ENCODE measurements at regions not wholly inside any gene's neighbourhood (a gene's known extent, or its start where the extent isn't known, plus 50 kb on each side); places are given as distances from the start of the nearest gene placed in this dataset.

DNA sequence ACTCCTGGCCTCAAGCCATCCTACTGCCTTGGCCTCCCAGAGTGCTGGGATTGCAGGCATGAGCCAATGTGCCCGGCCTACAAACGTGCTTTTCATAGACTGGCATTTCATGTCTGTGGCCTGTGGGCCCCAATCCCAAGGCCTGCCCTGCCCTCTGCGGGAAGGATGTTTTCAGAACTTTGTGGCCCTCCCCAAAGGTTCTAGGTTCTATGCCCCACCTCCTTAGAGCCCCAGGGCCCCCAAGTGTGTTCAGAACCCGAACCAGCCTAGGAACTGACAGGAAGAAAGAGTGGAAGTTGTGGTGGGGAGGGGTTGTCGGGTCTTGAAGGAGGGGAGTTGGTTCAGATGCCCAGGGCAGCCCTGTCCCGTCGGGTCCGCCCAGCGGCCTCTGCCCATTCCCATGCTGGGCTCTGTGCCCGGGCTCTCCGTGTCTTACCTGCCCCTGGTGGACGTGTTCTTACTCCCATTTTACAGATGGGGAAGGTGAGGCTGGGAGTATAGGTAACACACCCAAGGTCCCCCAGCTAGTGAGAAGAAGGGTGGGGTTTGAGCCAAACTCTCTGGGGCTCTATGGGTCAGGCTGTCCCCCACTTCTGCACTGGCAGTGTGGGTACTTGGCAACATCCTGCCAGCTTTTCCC is 175.8 kb upstream of the IER5L start:
- Histone ChIP-seq H3K27ac (ENCODE audit: insufficient read depth, low read length) (no peak overlapping the region), H3K9ac (ENCODE audit: insufficient read depth, low read length) (no peak overlapping the region), H3K4me1 (ENCODE audit: control insufficient read depth, extremely low read depth, insufficient read depth, low read length) (peaks cover 4% of the 10 kb centered on the region), H4K20me1 (ENCODE audit: control insufficient read depth, extremely low read depth, insufficient read depth, low read length) (no peaks in the 10 kb centered on the region), H3K9me3 (ENCODE audit: control insufficient read depth, insufficient read depth, low read depth, low read length) (no peaks in the 10 kb centered on the region), H3K4me2 (ENCODE audit: extremely low read depth, insufficient read depth, low read length) (no peak overlapping the region), H3K4me3 (replicated peaks in 1 of 4; ENCODE audit: control extremely low read depth in 1 of 4, insufficient read depth in 1 of 4, low read depth in 3 of 4, low read length in 4 of 4) (no peak overlapping the region), H3K79me2 (ENCODE audit: control insufficient read depth, insufficient read depth, low read length) (no peaks in the 10 kb centered on the region), H3K36me3 (ENCODE audit: control insufficient read depth, insufficient read depth, low read length) (no peaks in the 10 kb centered on the region), H3K27me3 (ENCODE audit: control insufficient read depth, insufficient read depth, low read length) (no peaks in the 10 kb centered on the region), H2AFZ (ENCODE audit: low read length) (no peak overlapping the region)
- DNase-seq (ENCODE audit: low read depth in 2 of 2), result no peak
- TF ChIP-seq, protein P1, sequence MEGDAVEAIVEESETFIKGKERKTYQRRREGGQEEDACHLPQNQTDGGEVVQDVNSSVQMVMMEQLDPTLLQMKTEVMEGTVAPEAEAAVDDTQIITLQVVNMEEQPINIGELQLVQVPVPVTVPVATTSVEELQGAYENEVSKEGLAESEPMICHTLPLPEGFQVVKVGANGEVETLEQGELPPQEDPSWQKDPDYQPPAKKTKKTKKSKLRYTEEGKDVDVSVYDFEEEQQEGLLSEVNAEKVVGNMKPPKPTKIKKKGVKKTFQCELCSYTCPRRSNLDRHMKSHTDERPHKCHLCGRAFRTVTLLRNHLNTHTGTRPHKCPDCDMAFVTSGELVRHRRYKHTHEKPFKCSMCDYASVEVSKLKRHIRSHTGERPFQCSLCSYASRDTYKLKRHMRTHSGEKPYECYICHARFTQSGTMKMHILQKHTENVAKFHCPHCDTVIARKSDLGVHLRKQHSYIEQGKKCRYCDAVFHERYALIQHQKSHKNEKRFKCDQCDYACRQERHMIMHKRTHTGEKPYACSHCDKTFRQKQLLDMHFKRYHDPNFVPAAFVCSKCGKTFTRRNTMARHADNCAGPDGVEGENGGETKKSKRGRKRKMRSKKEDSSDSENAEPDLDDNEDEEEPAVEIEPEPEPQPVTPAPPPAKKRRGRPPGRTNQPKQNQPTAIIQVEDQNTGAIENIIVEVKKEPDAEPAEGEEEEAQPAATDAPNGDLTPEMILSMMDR (conservative IDR thresholded peaks at IDR 0.05 in 1 of 2, IDR thresholded peaks at IDR 0.05 in 1 of 2; ENCODE audit: low read depth in 1 of 2, low read length in 2 of 2), result no peak
- TF ChIP-seq EZH2 (IDR thresholded peaks at IDR 0.05; ENCODE audit: low read length, missing control alignments), result no peak

DNA sequence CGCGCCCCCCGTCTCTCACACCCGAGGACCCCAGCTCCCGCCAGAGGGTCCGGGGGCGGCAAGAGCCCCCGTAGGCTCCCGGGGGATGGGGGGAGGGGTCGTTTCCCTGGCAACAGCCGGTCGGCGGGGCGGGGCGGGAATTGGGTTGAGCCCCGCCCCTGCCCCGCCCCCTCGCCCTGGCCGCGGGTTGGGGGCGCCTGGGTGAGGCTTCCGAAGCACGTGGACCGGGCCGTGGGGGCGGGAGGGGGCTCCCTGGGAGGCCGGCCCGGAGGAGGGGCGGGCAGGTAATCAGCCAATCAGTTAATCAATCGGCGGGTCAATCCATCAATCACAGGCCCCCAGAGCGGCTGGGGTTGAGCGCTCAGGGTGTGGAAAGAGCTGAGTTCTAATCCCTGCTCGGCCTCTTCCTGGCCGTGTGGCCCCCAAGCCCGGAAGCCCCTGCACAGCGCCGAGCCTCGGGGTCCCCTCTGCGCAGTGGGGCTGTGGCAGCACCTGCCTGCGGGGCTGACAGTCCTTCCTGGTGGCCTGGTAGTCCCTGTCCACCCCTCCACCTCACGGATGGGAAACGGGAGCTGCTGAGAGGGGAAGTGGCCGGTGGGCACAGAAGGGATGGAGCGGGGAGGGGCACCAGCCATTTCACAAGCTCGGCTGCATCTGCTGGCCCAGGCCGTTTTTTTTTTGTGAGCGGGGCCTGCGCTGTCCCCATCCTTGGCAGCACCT is 174.2 kb upstream of the IER5L start:
- Histone ChIP-seq H4K20me1 (ENCODE audit: control insufficient read depth, extremely low read depth, insufficient read depth, low read length) (no peaks in the 10 kb centered on the region), H3K79me2 (ENCODE audit: control insufficient read depth, insufficient read depth, low read length) (no peaks in the 10 kb centered on the region), H3K4me3 (replicated peaks in 1 of 4; ENCODE audit: control extremely low read depth in 1 of 4, insufficient read depth in 1 of 4, low read depth in 3 of 4, low read length in 4 of 4) (peak overlapping the region; percentile 19 to 55 (median 44)), H3K4me1 (ENCODE audit: control insufficient read depth, extremely low read depth, insufficient read depth, low read length) (peaks cover 4% of the 10 kb centered on the region), H3K9me3 (ENCODE audit: control insufficient read depth, insufficient read depth, low read depth, low read length) (no peaks in the 10 kb centered on the region), H3K9ac (ENCODE audit: insufficient read depth, low read length) (peak overlapping the region; percentile 30), H3K27ac (ENCODE audit: insufficient read depth, low read length) (no peak overlapping the region), H3K36me3 (ENCODE audit: control insufficient read depth, insufficient read depth, low read length) (no peaks in the 10 kb centered on the region), H3K27me3 (ENCODE audit: control insufficient read depth, insufficient read depth, low read length) (no peaks in the 10 kb centered on the region), H2AFZ (ENCODE audit: low read length) (peak overlapping the region; percentile 59), H3K4me2 (ENCODE audit: extremely low read depth, insufficient read depth, low read length) (peak overlapping the region; percentile 80)
- DNase-seq (ENCODE audit: low read depth in 2 of 2), result no peak
- TF ChIP-seq, protein P1 (conservative IDR thresholded peaks at IDR 0.05 in 1 of 2, IDR thresholded peaks at IDR 0.05 in 1 of 2; ENCODE audit: low read depth in 1 of 2, low read length in 2 of 2), result no peak
- no peak for TF ChIP-seq EZH2 (IDR thresholded peaks at IDR 0.05; ENCODE audit: low read length, missing control alignments)

DNA sequence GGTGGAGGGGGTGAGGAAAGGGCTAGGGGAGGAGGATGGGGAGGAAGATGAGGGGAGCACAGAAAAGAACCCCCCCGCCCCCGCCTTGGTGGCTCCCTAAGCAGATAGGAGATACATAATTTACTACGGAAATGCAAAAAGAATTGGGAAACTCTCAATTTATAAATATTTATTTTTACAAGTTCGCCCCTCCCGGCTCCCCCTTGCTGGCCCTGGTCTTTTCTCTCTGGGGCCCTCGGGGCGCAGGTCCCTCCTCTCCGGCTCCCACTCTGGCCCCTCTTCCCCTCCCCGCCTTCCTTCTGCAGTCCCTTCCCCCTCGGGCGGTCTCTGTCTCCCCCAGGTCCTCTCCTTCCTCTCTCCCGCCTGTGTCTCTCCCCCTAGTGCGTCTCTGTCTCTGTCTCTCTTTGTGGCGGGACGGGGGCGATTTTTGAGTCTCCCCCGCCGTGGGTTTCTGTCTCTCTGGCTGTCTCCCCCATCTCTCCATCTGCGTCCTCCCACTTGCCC is 173.6 kb upstream of the IER5L start:
- Histone ChIP-seq H2AFZ (ENCODE audit: low read length) (peak overlapping the region; percentile 59), H3K4me2 (ENCODE audit: extremely low read depth, insufficient read depth, low read length) (peak overlapping the region; percentile 80), H3K27ac (ENCODE audit: insufficient read depth, low read length) (no peak overlapping the region), H3K4me1 (ENCODE audit: control insufficient read depth, extremely low read depth, insufficient read depth, low read length) (peaks cover 4% of the 10 kb centered on the region), H4K20me1 (ENCODE audit: control insufficient read depth, extremely low read depth, insufficient read depth, low read length) (no peaks in the 10 kb centered on the region), H3K27me3 (ENCODE audit: control insufficient read depth, insufficient read depth, low read length) (no peaks in the 10 kb centered on the region), H3K79me2 (ENCODE audit: control insufficient read depth, insufficient read depth, low read length) (no peaks in the 10 kb centered on the region), H3K9me3 (ENCODE audit: control insufficient read depth, insufficient read depth, low read depth, low read length) (no peaks in the 10 kb centered on the region), H3K9ac (ENCODE audit: insufficient read depth, low read length) (peak overlapping the region; percentile 30), H3K36me3 (ENCODE audit: control insufficient read depth, insufficient read depth, low read length) (no peaks in the 10 kb centered on the region), H3K4me3 (replicated peaks in 1 of 4; ENCODE audit: control extremely low read depth in 1 of 4, insufficient read depth in 1 of 4, low read depth in 3 of 4, low read length in 4 of 4) (peak overlapping the region; percentile 19 to 55 (median 44))
- TF ChIP-seq, protein P1 (conservative IDR thresholded peaks at IDR 0.05 in 1 of 2, IDR thresholded peaks at IDR 0.05 in 1 of 2; ENCODE audit: low read depth in 1 of 2, low read length in 2 of 2), result no peak
- TF ChIP-seq EZH2 (IDR thresholded peaks at IDR 0.05; ENCODE audit: low read length, missing control alignments), result no peak
- peak in 1 of 2 donors; percentile 47 for DNase-seq (ENCODE audit: low read depth in 2 of 2)

Measured in fibroblast of lung (primary cell).